ENCODE measurements at regions not wholly inside any gene's neighbourhood (a gene's known extent, or its start where the extent isn't known, plus 50 kb on each side); places are given as distances from the start of the nearest gene placed in this dataset.
A peak's percentile ranks its signal among the peaks of the same experiment; 100 is the strongest.
"Not testable (repeated sequence)": the region's sequence is repeated elsewhere in the genome, so short reads cannot be mapped to it uniquely, and the experiment has no call there.

GRCh38 chr9:108441251-108441650 lies 414.5 kb downstream of the ACTL7B start:
- DNase-seq: no peak

GRCh38 chr9:108439947-108440346 lies 415.8 kb downstream of the ACTL7B start:
- DNase-seq: peak; percentile 86

GRCh38 chr9:108437656-108438055 lies 418.1 kb downstream of the ACTL7B start:
- no peak for DNase-seq

- DNase-seq: no peak
Observed at GRCh38 chr9:108436448-108436847, 419.3 kb downstream of the ACTL7B start.

GRCh38 chr9:108434502-108434901 lies 421.3 kb downstream of the ACTL7B start:
- DNase-seq: peak; percentile 37

- DNase-seq: no peak
Observed at GRCh38 chr9:108434036-108434435, 421.8 kb downstream of the ACTL7B start.

GRCh38 chr9:108430655-108431054 lies 425.1 kb downstream of the ACTL7B start:
- no peak for DNase-seq

- DNase-seq: no peak
Observed at GRCh38 chr9:108427751-108428150, 428.0 kb downstream of the ACTL7B start.

- not testable (repeated sequence) for DNase-seq
Observed at GRCh38 chr9:108426421-108426940, 429.3 kb downstream of the ACTL7B start.

- no peak for DNase-seq
Observed at GRCh38 chr9:108423433-108423832, 432.4 kb downstream of the ACTL7B start.

- no peak for DNase-seq
Observed at GRCh38 chr9:108419379-108419778, 436.4 kb downstream of the ACTL7B start.

- DNase-seq: no peak
Observed at GRCh38 chr9:108417726-108418125, 438.1 kb downstream of the ACTL7B start.

- no peak for DNase-seq
Observed at GRCh38 chr9:108417312-108417711, 438.5 kb downstream of the ACTL7B start.

GRCh38 chr9:108416324-108416723 lies 439.5 kb downstream of the ACTL7B start:
- DNase-seq: peak; percentile 10

- DNase-seq: no peak
Observed at GRCh38 chr9:108413809-108414208, 442.0 kb downstream of the ACTL7B start.

- DNase-seq: peak; percentile 49
Observed at GRCh38 chr9:108412755-108413154, 443.0 kb downstream of the ACTL7B start.

- DNase-seq: no peak
Observed at GRCh38 chr9:108411632-108412031, 444.2 kb downstream of the ACTL7B start.

GRCh38 chr9:108410161-108410560 lies 445.6 kb downstream of the ACTL7B start:
- no peak for DNase-seq

- no peak for DNase-seq
Observed at GRCh38 chr9:108400297-108400696, 455.5 kb downstream of the ACTL7B start.

- DNase-seq: no peak
Observed at GRCh38 chr9:108399851-108400250, 455.9 kb downstream of the ACTL7B start.

- no peak for DNase-seq
Observed at GRCh38 chr9:108397286-108397685, 458.5 kb downstream of the ACTL7B start.

- no peak for DNase-seq
Observed at GRCh38 chr9:108396611-108397010, 459.2 kb downstream of the ACTL7B start.

GRCh38 chr9:108396193-108396592 lies 459.6 kb downstream of the ACTL7B start:
- DNase-seq: no peak

- no peak for DNase-seq
Observed at GRCh38 chr9:108395421-108395820, 460.4 kb downstream of the ACTL7B start.

- no peak for DNase-seq
Observed at GRCh38 chr9:108394726-108395125, 461.1 kb downstream of the ACTL7B start.

All from EL (cell line).